HG02885 (cell line): ENCODE measurements at regions not wholly inside any gene's neighbourhood (a gene's known extent, or its start where the extent isn't known, plus 50 kb on each side); places are given as distances from the start of the nearest gene placed in this dataset.

Experiments
- ATAC-seq: cut with Tn5 transposase; IDR thresholded peaks from one replicate; pipeline ENCODE4 v1.9.1; 2021; ENCODE audit warnings: mild to moderate bottlenecking; ENCODE audit not compliant: unreplicated experiment, poor library complexity

DNA sequence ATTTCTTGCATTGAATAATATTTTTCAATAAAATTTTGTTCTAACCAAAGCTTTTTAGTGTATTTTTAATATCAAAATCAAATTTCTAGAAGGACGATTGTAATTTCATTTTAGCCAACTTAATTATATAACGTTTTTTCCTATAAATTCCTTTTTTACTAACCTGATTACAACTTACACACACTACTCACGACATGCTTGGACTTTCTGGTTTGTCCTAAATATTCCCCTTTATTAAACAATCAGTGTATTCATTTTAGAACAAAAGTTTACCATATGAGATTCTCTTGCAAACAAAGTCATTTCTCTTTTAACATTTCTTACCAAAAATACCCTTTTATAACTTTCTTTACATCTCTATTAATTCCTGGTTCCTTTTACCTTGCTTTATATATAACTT, 173.7 kb downstream of the PWWP3B start:
- no peak for ATAC-seq

- ATAC-seq, result no peak
Observed at GRCh38 chrX:106356580-106356979, 188.5 kb downstream of the PWWP3B start.

DNA sequence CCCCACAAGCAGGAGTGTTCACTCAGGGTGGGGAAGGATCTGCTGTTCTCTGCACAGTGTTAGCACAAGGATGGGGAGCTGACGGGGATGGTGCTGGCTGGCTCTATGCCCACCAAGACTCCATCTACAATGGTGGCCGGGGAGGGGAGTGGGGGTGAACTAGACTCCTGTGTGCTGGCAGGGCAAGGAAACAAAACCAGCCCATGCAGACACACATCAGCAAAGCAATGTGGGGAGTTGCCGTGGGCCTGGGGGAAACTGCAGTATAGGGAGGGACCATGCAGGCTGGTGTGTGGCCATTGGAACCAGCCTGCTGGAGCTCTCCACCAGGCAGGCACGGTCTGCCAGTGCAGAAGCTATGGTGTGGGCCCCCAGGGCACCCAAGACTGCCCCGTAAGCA, 195.1 kb downstream of the PWWP3B start:
- ATAC-seq, result no peak

- peak; percentile 87 for ATAC-seq
Observed at GRCh38 chrX:106378616-106379015, 210.5 kb downstream of the PWWP3B start.

DNA sequence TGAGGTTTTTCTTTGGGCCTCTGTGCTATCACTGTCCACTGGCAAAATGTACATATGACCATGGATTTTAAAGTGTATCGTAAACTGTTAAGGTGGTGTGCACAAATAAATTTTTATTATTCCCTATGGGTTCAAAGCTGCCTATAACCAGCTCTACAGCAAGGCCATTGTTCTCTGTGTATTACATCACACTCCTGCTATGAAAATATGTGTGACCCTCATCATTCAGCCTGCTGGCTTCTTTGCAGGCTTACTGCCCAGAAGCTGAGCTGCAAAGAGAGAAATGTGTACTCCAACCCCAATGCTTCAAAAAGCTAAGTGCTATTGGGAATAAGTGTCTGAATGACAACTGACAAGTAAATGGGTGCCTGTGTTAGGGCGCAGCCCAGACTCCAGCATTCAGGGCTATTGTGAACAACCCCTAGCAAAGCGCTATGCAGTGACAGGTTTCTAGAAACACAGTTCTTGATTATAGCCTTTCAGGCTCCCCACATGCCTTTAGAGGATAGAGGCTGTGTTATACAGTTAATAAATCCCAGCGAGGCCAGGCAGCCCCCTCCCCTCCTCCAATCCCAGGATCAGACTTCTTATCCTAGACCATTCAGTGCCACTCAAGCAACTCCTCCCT, 220.4 kb upstream of the RADX start:
- no peak for ATAC-seq

GRCh38 chrX:106392346-106392745, 219.4 kb upstream of the RADX start:
- no peak for ATAC-seq

DNA sequence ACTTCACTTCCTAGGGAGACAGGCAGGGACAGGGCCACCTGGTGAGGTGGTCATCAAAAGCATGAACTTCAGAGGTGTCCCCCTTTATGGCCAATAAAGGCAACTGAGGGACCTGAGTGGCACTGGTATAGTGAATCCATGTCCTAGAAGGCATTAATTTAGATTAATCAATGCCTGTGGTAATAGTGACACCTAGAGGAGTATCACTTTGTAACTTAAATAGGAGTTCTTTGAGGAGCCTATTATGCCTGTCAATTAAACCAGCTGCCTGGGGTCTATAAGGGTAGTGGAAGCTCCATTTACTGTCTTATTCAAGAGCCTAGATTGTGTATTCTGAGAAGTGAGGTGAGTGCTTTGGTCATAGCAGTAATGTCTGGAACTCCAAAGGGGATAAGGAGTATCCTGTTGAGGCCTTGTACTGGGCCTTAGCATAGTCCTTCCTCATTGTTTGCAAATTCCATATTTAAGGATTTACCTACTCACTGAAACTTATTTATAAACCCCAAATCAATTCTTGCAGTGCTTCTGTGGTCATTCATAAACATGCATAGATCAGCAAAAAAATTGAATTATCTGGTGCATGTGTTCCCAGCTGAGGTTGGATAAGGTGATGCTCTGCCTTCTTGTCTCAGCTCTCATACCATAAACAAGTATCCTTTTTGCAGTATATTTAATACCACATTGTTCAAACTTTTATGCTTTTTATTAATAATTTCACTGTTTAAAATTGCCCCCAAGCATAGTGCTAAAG, 213.8 kb upstream of the RADX start:
- ATAC-seq, result peak; percentile 53

DNA sequence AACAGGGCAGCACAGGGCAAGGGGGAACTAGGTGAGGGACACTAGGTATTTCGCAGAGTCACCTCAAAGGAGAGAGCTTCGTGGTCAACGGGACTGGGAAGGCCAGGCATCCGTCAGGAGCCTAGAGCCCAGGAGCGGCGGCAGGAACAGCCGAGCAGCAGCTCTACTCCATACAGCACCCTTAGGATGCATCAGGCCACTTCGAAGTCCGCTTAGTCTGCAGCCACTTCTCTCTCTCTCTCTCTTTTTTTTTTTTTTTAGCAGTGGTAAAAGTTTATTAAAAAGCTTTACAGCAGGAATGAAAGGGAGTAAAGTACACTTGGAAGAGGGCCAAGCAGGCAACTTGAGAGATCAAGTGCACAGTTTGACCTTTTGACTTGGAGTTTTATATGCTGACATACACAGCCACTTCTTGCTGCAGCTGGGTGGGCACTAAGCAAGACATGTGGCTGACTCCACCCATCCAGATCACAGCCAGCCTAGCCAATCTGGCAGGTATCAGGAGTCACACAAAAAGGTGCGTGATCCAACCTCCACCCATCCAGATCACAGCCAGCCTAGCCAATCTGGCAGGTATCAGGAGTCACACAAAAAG, 209.7 kb upstream of the RADX start:
- no peak for ATAC-seq

DNA sequence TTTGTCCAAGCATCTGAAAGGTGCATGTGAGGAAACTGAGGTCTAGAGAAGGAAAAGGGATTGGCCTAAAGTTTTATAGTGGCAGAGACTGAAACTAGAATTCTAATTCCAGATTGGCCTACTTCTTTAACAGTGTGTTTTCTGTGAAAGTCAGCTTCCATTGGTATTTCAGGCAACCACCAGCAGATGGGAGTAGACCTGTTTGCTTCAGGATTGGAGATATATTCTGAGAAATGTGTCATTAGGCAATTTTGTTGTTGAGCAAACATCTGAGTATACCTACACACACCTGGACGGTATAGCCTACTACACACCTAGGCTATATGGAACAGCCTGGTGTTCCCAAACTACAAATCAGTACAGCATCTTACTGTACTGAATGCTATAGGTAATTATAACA, 207.3 kb upstream of the RADX start:
- no peak for ATAC-seq

- peak; percentile 96 for ATAC-seq
Observed at GRCh38 chrX:106415276-106415895, 196.4 kb upstream of the RADX start.

DNA sequence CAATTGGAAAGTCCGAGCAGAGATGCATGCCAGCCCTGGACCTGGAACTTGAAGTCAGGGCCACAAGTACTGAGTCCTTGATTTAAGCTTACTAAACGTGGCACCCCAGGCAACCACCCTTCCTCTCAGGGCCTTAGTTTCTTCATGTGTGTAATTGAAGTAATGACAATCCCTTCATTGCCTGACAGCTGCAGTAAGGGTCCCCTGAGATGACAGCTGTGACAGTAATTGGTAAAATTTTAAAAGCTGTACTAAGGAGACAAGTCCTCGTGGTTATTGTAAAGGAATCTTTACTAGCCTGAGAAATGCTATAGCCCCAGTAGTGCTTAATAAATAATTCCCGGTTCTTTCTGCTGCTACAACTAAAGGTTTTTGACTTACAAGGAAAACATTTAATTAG, 175.1 kb upstream of the RADX start:
- ATAC-seq, result no peak

- ATAC-seq, result no peak
Observed at GRCh38 chrX:106437407-106437806, 174.4 kb upstream of the RADX start.

DNA sequence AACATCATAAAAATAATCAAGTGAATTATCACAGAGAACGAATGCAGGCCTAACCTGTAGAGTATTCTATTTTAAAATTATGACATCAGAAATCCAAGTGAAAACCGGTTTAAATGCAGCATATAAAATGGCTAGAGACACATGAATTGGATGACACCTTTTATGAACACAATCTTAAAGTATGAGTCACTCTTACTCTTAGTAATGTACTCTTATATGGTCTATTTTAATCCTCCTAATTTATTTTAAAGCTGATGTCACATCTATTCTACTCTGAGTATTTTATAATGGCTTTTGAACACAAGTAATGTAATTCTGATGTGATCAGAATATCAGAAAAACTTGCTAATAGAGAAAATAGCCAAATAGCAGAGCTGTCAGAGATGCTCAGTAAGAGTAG, 161.4 kb upstream of the RADX start:
- no peak for ATAC-seq

DNA sequence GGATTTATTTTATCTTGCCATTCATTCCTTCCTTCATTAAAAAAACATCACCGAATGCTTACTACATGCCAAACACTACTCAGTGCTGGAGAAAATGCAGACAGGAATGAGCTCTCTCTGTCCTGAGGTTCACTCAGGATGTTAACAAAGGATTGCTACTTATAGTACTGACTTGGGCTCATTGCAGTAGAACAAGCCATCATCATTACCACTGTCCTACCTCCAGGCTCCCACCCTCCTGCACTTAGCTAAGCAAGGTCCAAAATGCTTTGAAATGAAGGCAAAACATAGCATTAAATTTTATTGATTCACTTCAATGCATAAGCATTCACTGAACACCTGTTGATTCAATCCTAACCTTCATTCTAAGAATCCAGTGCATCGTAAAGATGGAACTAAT, 159.8 kb upstream of the RADX start:
- ATAC-seq, result no peak

DNA sequence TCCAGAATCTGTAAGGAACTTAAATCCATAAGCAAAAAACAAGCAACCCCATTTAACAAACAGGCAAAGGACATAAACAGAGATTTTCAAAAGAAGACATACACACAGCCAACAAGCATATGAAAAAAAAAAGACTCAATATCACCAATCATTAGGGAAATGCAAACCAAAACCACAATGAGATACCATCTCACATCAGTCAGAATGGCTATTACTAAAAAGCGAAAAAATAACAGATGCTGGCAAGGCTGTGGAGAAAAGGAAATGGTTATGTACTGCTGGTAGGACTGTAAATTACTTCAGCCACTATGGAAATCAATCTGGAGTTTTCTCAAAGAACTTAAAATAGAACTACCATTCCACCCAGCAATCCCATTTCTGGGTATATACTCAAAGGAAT, 156.8 kb upstream of the RADX start:
- ATAC-seq, result no peak

DNA sequence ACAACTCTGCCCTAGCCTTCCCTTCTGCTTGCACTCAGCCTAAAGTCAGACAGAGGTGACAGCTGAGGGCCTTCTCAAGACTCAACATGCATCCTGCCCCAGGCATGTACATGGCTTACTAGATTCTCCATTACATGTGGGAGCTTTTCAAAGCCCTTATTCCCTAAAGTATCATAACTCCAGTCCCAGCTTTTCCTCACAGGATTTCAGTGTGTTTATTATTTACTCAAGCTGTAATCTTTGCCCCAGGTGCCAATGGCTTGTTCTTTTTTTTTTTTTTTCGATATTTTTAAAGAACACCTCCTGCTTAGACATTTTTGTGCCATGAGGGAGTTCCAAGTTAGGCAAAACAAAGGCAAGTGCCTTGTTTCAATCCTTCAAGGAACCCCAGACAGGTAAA, 154.0 kb upstream of the RADX start:
- no peak for ATAC-seq

DNA sequence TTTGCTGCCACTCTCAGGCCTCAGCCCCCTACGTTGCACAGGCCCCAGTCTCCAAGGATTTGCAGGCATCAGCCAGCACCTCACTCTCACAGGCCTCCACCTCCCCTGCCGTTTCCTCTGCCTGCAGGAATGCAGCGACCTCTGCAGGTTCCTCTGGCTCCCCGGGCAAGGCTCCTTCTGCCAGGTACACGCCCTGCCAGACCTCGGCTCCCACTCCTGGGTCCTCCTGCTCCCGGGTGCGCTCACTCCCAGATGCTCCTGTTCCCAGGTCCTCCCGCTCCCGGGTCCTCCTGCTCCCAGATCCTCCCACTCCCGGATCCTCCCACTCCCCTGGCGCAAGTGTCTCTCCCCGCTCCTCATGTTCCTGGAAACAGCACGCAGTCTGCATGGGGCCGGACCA, 144.4 kb upstream of the RADX start:
- ATAC-seq, result no peak

GRCh38 chrX:106467943-106468342, 143.8 kb upstream of the RADX start:
- no peak for ATAC-seq

- no peak for ATAC-seq
Observed at GRCh38 chrX:106468433-106468832, 143.3 kb upstream of the RADX start.

GRCh38 chrX:106479920-106480319, 131.9 kb upstream of the RADX start:
- ATAC-seq, result no peak

DNA sequence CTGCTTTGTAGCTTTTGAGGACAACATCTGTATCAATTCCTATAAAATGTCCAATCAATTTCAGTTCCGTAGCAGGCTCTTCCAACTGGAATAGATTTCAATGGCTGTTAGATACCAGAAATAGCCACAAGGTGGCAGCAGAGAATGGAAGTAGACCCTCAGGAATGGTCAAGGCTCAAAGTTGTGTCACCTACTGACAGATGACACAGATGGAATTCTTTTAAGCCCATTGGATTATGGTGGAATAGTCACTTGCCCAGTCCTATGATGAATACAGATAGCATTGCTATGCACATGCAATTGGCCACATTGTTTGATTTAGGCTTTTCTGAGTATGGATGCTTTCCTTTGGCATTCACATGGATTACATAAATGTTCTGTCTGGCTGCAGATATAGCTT, 130.4 kb upstream of the RADX start:
- ATAC-seq, result peak; percentile 35
